ENCODE measurements at regions not wholly inside any gene's neighbourhood (a gene's known extent, or its start where the extent isn't known, plus 50 kb on each side); places are given as distances from the start of the nearest gene placed in this dataset.
"Not testable (repeated sequence)": the region's sequence is repeated elsewhere in the genome, so short reads cannot be mapped to it uniquely, and the experiment has no call there.

- no peaks in the 10 kb centered on the region for H3K79me2 ChIP-seq (ENCODE audit: insufficient read depth, low read length)
- TF ChIP-seq, protein P1, sequence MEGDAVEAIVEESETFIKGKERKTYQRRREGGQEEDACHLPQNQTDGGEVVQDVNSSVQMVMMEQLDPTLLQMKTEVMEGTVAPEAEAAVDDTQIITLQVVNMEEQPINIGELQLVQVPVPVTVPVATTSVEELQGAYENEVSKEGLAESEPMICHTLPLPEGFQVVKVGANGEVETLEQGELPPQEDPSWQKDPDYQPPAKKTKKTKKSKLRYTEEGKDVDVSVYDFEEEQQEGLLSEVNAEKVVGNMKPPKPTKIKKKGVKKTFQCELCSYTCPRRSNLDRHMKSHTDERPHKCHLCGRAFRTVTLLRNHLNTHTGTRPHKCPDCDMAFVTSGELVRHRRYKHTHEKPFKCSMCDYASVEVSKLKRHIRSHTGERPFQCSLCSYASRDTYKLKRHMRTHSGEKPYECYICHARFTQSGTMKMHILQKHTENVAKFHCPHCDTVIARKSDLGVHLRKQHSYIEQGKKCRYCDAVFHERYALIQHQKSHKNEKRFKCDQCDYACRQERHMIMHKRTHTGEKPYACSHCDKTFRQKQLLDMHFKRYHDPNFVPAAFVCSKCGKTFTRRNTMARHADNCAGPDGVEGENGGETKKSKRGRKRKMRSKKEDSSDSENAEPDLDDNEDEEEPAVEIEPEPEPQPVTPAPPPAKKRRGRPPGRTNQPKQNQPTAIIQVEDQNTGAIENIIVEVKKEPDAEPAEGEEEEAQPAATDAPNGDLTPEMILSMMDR (IDR thresholded peaks at IDR 0.05; ENCODE audit: insufficient read depth, low read length, poor library complexity, severe bottlenecking) = no peak
- no peak for TF ChIP-seq EZH2phosphoT487 (conservative IDR thresholded peaks at IDR 0.05; ENCODE audit: low read length)
Observed at GRCh38 chr10:121138918-121139317, 287.8 kb downstream of the WDR11 start.

GRCh38 chr10:121145802-121146395 is 294.7 kb downstream of the WDR11 start:
- H3K27ac ChIP-seq (ENCODE audit: low read depth, low read length); H3K79me2 ChIP-seq (ENCODE audit: insufficient read depth, low read length); H3K4me2 ChIP-seq (ENCODE audit: low read depth, low read length, poor library complexity, severe bottlenecking); H3K27me3 ChIP-seq (ENCODE audit: low read length); H3K36me3 ChIP-seq (ENCODE audit: low read length); H3F3A ChIP-seq (ENCODE audit: insufficient read depth); H2AFZ ChIP-seq (ENCODE audit: low read depth, low read length, severe bottlenecking); H3K9ac ChIP-seq (ENCODE audit: low read length); H4K20me1 ChIP-seq (ENCODE audit: low read depth, low read length); H3K9me2 ChIP-seq (replicated peaks; ENCODE audit: insufficient read depth, low read length); H3K9me3 ChIP-seq (ENCODE audit: insufficient read depth, low read length); H3K4me3 ChIP-seq (ENCODE audit: insufficient read depth, low read length, poor library complexity, severe bottlenecking): not testable (repeated sequence)

More at GRCh38 chr10:121138918-121139317, 287.8 kb downstream of the WDR11 start:
- Histone ChIP-seq H3K9ac (ENCODE audit: low read length) (no peak overlapping the region), H3K27me3 (ENCODE audit: low read length) (no peaks in the 10 kb centered on the region), H3K36me3 (ENCODE audit: low read length) (no peaks in the 10 kb centered on the region), H3K9me2 (replicated peaks; ENCODE audit: insufficient read depth, low read length) (no peaks in the 10 kb centered on the region), H3K27ac (ENCODE audit: low read depth, low read length) (no peak overlapping the region), H3K4me2 (ENCODE audit: low read depth, low read length, poor library complexity, severe bottlenecking) (no peak overlapping the region), H3K9me3 (ENCODE audit: insufficient read depth, low read length) (0 out of 2 replicates have a peak, but pooled peaks cover 7% of the 10 kb centered on the region), H3F3A (ENCODE audit: insufficient read depth) (no peaks in the 10 kb centered on the region), H3K4me3 (ENCODE audit: insufficient read depth, low read length, poor library complexity, severe bottlenecking) (no peak overlapping the region), H4K20me1 (ENCODE audit: low read depth, low read length) (no peaks in the 10 kb centered on the region), H2AFZ (ENCODE audit: low read depth, low read length, severe bottlenecking) (no peak overlapping the region)

DNA sequence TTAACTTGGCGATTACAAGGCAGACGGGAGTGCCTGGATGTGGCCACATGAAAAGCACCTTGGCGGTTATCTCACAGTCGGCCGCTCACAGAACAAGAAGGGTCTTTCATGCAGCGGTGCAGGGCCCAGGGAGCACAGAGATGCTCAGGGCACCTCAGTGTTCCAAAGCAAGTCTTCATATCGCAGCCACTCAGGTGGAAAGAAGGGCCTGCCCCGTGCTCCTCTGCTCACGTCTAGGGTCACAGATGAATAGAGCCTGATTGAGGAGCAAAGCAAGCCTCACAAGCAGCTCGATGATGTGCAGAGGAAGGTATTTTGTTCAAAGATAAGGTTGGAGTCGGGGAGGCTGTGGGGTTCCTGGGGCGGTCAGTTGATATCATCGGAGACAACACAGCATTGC is 297.8 kb downstream of the WDR11 start:
- no peak overlapping the region for H3K9ac ChIP-seq (ENCODE audit: low read length)
- H2AFZ ChIP-seq (ENCODE audit: low read depth, low read length, severe bottlenecking) = no peak overlapping the region
- no peaks in the 10 kb centered on the region for H3K79me2 ChIP-seq (ENCODE audit: insufficient read depth, low read length)
- H4K20me1 ChIP-seq (ENCODE audit: low read depth, low read length) = no peaks in the 10 kb centered on the region
- no peaks in the 10 kb centered on the region for H3K9me2 ChIP-seq (replicated peaks; ENCODE audit: insufficient read depth, low read length)
- no peak overlapping the region for H3K4me3 ChIP-seq (ENCODE audit: insufficient read depth, low read length, poor library complexity, severe bottlenecking)
- no peak for TF ChIP-seq EZH2phosphoT487 (conservative IDR thresholded peaks at IDR 0.05; ENCODE audit: low read length)
- TF ChIP-seq, protein P1 (IDR thresholded peaks at IDR 0.05; ENCODE audit: insufficient read depth, low read length, poor library complexity, severe bottlenecking) = no peak
- no peaks in the 10 kb centered on the region for H3F3A ChIP-seq (ENCODE audit: insufficient read depth)
- H3K4me2 ChIP-seq (ENCODE audit: low read depth, low read length, poor library complexity, severe bottlenecking) = no peak overlapping the region
- no peak overlapping the region for H3K27ac ChIP-seq (ENCODE audit: low read depth, low read length)
- no peaks in the 10 kb centered on the region for H3K27me3 ChIP-seq (ENCODE audit: low read length)
- H3K36me3 ChIP-seq (ENCODE audit: low read length) = no peaks in the 10 kb centered on the region
- no peaks in the 10 kb centered on the region for H3K9me3 ChIP-seq (ENCODE audit: insufficient read depth, low read length)

DNA sequence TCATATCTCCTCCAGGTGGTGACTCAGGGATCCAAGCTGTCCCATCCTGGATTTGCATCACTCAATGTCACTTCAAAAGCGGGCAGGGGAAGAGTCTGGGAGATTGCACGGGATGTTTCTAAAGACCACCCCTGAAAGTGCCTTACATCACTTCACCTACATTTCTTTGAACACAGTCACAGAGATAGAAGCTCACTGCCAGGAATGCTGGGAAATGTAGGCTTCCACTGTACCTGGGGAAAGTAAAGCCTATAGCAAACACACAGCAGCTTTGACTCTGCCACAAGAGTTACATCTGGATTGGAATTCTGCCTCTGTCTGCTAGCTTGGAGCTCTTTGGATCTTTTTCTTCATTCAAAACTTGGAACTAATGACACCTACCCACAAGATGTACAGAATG is 300.9 kb downstream of the WDR11 start:
- Histone ChIP-seq H3K27ac (ENCODE audit: low read depth, low read length) (no peak overlapping the region), H3K36me3 (ENCODE audit: low read length) (no peaks in the 10 kb centered on the region), H3F3A (ENCODE audit: insufficient read depth) (no peaks in the 10 kb centered on the region), H3K4me2 (ENCODE audit: low read depth, low read length, poor library complexity, severe bottlenecking) (no peak overlapping the region), H3K79me2 (ENCODE audit: insufficient read depth, low read length) (no peaks in the 10 kb centered on the region), H3K4me3 (ENCODE audit: insufficient read depth, low read length, poor library complexity, severe bottlenecking) (no peak overlapping the region), H4K20me1 (ENCODE audit: low read depth, low read length) (no peaks in the 10 kb centered on the region), H3K9me2 (replicated peaks; ENCODE audit: insufficient read depth, low read length) (no peaks in the 10 kb centered on the region), H3K27me3 (ENCODE audit: low read length) (no peaks in the 10 kb centered on the region), H2AFZ (ENCODE audit: low read depth, low read length, severe bottlenecking) (no peak overlapping the region), H3K9ac (ENCODE audit: low read length) (no peak overlapping the region), H3K9me3 (ENCODE audit: insufficient read depth, low read length) (no peaks in the 10 kb centered on the region)
- TF ChIP-seq EZH2phosphoT487 (conservative IDR thresholded peaks at IDR 0.05; ENCODE audit: low read length) = no peak
- TF ChIP-seq, protein P1 (IDR thresholded peaks at IDR 0.05; ENCODE audit: insufficient read depth, low read length, poor library complexity, severe bottlenecking) = no peak
